Liver (tissue), 2 donors: ENCODE measurements at regions not wholly inside any gene's neighbourhood (a gene's known extent, or its start where the extent isn't known, plus 50 kb on each side); places are given as distances from the start of the nearest gene placed in this dataset.

Source experiments
- CTCF ChIP-seq: fragments of 150-350 bp; IDR thresholded peaks from 2 replicates; pipeline ENCODE4 v1.5.1; 2017; ENCODE audit warnings: improper control_type of control experiment, low read depth, low read length; ENCODE audit not compliant: missing input control
- MAX ChIP-seq: IDR thresholded peaks from 2 replicates; pipeline ENCODE4 v1.6.1; 2016; ENCODE audit warnings: antibody characterized with exemption
- ZBTB33 ChIP-seq: IDR thresholded peaks from 2 replicates; pipeline ENCODE4 v1.6.1; 2016; ENCODE audit warnings: antibody characterized with exemption
- donor health status: healthy.

GRCh38 chr15:81882504-81882903 lies 163.3 kb downstream of the MEX3B start:
- TF ChIP-seq CTCF (no peak), ZBTB33 (no peak), MAX (no peak)
